SK-N-SH (cell line): ENCODE measurements at regions not wholly inside any gene's neighbourhood (a gene's known extent, or its start where the extent isn't known, plus 50 kb on each side); places are given as distances from the start of the nearest gene placed in this dataset.

Experiments
- CTCF ChIA-PET: fragments of 300-600, 350-600 bp; formaldehyde crosslinking; extraction: SDS; loops from one replicate; lab custom pipeline; 2021; lab: Yijun Ruan, JAX
- POLR2A ChIA-PET: fragments of 350-600 bp; sonication (Branson Sonifier 250); formaldehyde crosslinking; extraction: SDS; loops from one replicate; lab custom pipeline; 2020; ENCODE audit warnings: antibody characterized with exemption, inconsistent platforms; lab: Yijun Ruan, JAX
- DNase-seq: peaks from one replicate; pipeline ENCODE4 v3.0.0; 2012
- H2AFZ ChIP-seq: fragments of 200-600 bp; sonication (generic); 2 replicates; pipeline ENCODE4 v1.8.1; 2016; ENCODE audit warnings: antibody characterized with exemption, mild to moderate bottlenecking, low read depth
- H3F3A ChIP-seq: fragments of 200-600 bp; sonication (generic); replicated peaks from 2 replicates; pipeline ENCODE3; 2016; ENCODE audit warnings: antibody characterized with exemption, mild to moderate bottlenecking; ENCODE audit not compliant: insufficient read depth
- H3K27ac ChIP-seq, 2 experiments: fragments of 200-500 bp in 1 of 2; fragments of 200-600 bp in 1 of 2; sonication (Bioruptor generic) in 1 of 2; sonication (generic), shearing (Covaris generic) in 1 of 2; 2 replicates each; pipeline versions ENCODE4 v1.5.1 to v1.6.1; 2014 to 2016; ENCODE audit warnings: low read depth in 2 of 2, inconsistent platforms in 1 of 2, low read length in 1 of 2, mild to moderate bottlenecking in 1 of 2, mixed read lengths in 1 of 2
- H3K27me3 ChIP-seq: fragments of 200-600 bp; sonication (generic), shearing (Covaris generic); 2 replicates; pipeline ENCODE4 v1.6.1; 2016; ENCODE audit warnings: mixed run types; ENCODE audit not compliant: insufficient read depth
- H3K36me3 ChIP-seq, 2 experiments: fragments of 200-500 bp in 1 of 2; fragments of 200-600 bp in 1 of 2; sonication (Bioruptor generic) in 1 of 2; sonication (generic) in 1 of 2; replicated peaks in 1 of 2; 2 replicates each; pipeline versions ENCODE3 to v1.5.1; 2014 to 2016; ENCODE audit warnings: low read length in 1 of 2, mild to moderate bottlenecking in 1 of 2; ENCODE audit not compliant: insufficient read depth in 2 of 2, control insufficient read depth in 1 of 2
- H3K4me1 ChIP-seq, 2 experiments: fragments of 200-500 bp in 1 of 2; fragments of 200-600 bp in 1 of 2; sonication (Bioruptor generic) in 1 of 2; sonication (generic), shearing (Covaris generic) in 1 of 2; 2 replicates each; pipeline versions ENCODE4 v1.5.1 to v1.6.1; 2014 to 2016; ENCODE audit warnings: low read depth in 1 of 2, low read length in 1 of 2, mixed run types in 1 of 2; ENCODE audit not compliant: insufficient read depth in 2 of 2, control insufficient read depth in 1 of 2
- H3K4me2 ChIP-seq: fragments of 200-600 bp; sonication (generic), shearing (Covaris generic); 2 replicates; pipeline ENCODE4 v1.6.1; 2017; ENCODE audit warnings: mixed run types
- H3K4me3 ChIP-seq, 2 experiments: fragments of 200-500 bp in 1 of 2; fragments of 200-600 bp in 1 of 2; sonication (Bioruptor generic) in 1 of 2; sonication (generic), shearing (Covaris generic) in 1 of 2; 2 replicates each; pipeline versions ENCODE4 v1.5.1 to v1.8.1; 2014 to 2016; ENCODE audit warnings: low read depth in 2 of 2, inconsistent platforms in 1 of 2, low read length in 1 of 2, mild to moderate bottlenecking in 1 of 2, mixed read lengths in 1 of 2, moderate library complexity in 1 of 2
- H3K79me2 ChIP-seq: fragments of 200-600 bp; sonication (generic); 2 replicates; pipeline ENCODE4 v1.8.1; 2017; ENCODE audit warnings: mild to moderate bottlenecking; ENCODE audit not compliant: insufficient read depth
- H3K9ac ChIP-seq: fragments of 200-600 bp; sonication (generic); 2 replicates; pipeline ENCODE4 v1.6.1; 2017; ENCODE audit warnings: mixed run types
- H3K9me2 ChIP-seq: fragments of 200-600 bp; sonication (generic); 2 replicates; pipeline ENCODE4 v1.6.1; 2017; ENCODE audit warnings: mixed run types
- H3K9me3 ChIP-seq: fragments of 200-600 bp; sonication (generic); 2 replicates; pipeline ENCODE4 v1.6.1; 2017; ENCODE audit warnings: mixed run types, mild to moderate bottlenecking, moderate library complexity
- H4K20me1 ChIP-seq: fragments of 200-600 bp; sonication (generic); 2 replicates; pipeline ENCODE4 v1.6.1; 2017; ENCODE audit warnings: mild to moderate bottlenecking, mixed run types; ENCODE audit not compliant: insufficient read depth
- CHD2 ChIP-seq: fragments of 150-350 bp; IDR thresholded peaks from 2 replicates; pipeline ENCODE4 v1.6.1; 2018; ENCODE audit warnings: low read length; ENCODE audit not compliant: partially characterized antibody
- EZH2phosphoT487 ChIP-seq: fragments of 200-600 bp; sonication (generic); IDR thresholded peaks from 2 replicates; pipeline ENCODE4 v1.6.1; 2017; ENCODE audit warnings: low read depth, mixed run types, mild to moderate bottlenecking, antibody characterized with exemption, moderate library complexity, borderline replicate concordance
- FOSL2 ChIP-seq: IDR thresholded peaks from 2 replicates; pipeline ENCODE4 v1.4.0; 2012; ENCODE audit warnings: low read depth, mild to moderate bottlenecking, moderate library complexity, borderline replicate concordance
- NRF1 ChIP-seq: IDR thresholded peaks from 2 replicates; pipeline ENCODE4 v1.6.1; 2012; ENCODE audit warnings: low read depth, mild to moderate bottlenecking, low read length
- PBX3 ChIP-seq: IDR thresholded peaks from 2 replicates; pipeline ENCODE4; 2012
- POLR2AphosphoS5 ChIP-seq: IDR thresholded peaks from 2 replicates; pipeline ENCODE4 v1.6.1; 2012; ENCODE audit warnings: low read depth, low read length
- RAD21 ChIP-seq: IDR thresholded peaks from 2 replicates; pipeline ENCODE4 v1.6.1; 2012; ENCODE audit warnings: mild to moderate bottlenecking, low read length
- REST ChIP-seq: IDR thresholded peaks from 2 replicates; pipeline ENCODE4 v1.6.1; 2012; ENCODE audit warnings: mild to moderate bottlenecking, low read depth, low read length, moderate library complexity
- RFX5 ChIP-seq: IDR thresholded peaks from 2 replicates; pipeline ENCODE4 v1.6.1; 2012; ENCODE audit warnings: mild to moderate bottlenecking, improper control_type of control experiment, low read length
- SMC3 ChIP-seq: IDR thresholded peaks from 2 replicates; pipeline ENCODE4 v1.6.1; 2012; ENCODE audit warnings: low read depth, low read length, improper control_type of control experiment
- USF2 ChIP-seq: fragments of 150-350 bp; IDR thresholded peaks from 2 replicates; pipeline ENCODE4 v1.6.1; 2017; ENCODE audit warnings: antibody characterized with exemption, low read length, low read depth, borderline replicate concordance
- WGBS: methylation state at CpG from one replicate; pipeline ENCODE4 v1.1.6; 2017; ENCODE audit warnings: low lambda C conversion rate; 5-methylcytosine and 5-hydroxymethylcytosine counted together
- TF ChIP-seq, protein P1 (sequence below): IDR thresholded peaks from 2 replicates; pipeline ENCODE4 v1.4.0; 2012; ENCODE audit warnings: low read depth, borderline replicate concordance
- TF ChIP-seq, protein P2 (sequence below): fragments of 150-350 bp; IDR thresholded peaks from 2 replicates; pipeline ENCODE4 v1.6.1; 2016; ENCODE audit warnings: mild to moderate bottlenecking, low read depth, low read length

DNA sequence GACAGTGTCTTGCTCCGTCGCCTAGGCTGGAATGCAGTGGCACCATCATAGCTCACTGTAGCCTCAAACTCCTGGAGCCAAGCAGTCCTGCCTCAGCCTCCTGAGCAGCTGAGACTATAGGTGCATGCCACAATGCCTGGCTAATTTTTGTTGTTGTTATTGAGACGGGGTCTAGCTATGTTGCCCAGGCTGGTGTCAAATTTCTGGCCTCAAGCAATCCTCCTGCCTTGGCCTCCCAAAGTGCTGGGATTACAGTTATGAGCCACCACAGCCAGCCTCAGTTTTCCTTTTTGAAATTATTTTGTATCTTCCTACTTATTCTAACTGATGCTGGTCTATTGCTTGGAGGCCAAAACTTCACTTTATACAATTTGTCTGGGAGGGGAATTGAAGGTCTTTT is 436.1 kb downstream of the UTRN start:
- Histone ChIP-seq H3K27ac (no peak overlapping the region), H4K20me1 (no peaks in the 10 kb centered on the region), H3K79me2 (no peaks in the 10 kb centered on the region), H3K4me1 (peaks cover 0 to 5% of the 10 kb centered on the region in 2 experiments; a peak in 1 of 4 replicates), H3F3A (no peaks in the 10 kb centered on the region), H3K36me3 (no peaks in the 10 kb centered on the region), H3K4me2 (no peak overlapping the region), H3K9me2 (no peaks in the 10 kb centered on the region), H3K9me3 (no peaks in the 10 kb centered on the region), H3K27me3 (no peaks in the 10 kb centered on the region), H3K9ac (no peak overlapping the region), H3K4me3 (no peak overlapping the region), H2AFZ (no peak overlapping the region)
- whole genome bisulfite sequencing, result 60% methylated on average over 2 of the region's 3 CpGs
- CTCF ChIA-PET, result no interaction called here
- POLR2A ChIA-PET, result no interaction called here
- no peak for DNase-seq
- no peak for TF ChIP-seq RAD21
- no peak for TF ChIP-seq EZH2phosphoT487
- TF ChIP-seq, protein P1, sequence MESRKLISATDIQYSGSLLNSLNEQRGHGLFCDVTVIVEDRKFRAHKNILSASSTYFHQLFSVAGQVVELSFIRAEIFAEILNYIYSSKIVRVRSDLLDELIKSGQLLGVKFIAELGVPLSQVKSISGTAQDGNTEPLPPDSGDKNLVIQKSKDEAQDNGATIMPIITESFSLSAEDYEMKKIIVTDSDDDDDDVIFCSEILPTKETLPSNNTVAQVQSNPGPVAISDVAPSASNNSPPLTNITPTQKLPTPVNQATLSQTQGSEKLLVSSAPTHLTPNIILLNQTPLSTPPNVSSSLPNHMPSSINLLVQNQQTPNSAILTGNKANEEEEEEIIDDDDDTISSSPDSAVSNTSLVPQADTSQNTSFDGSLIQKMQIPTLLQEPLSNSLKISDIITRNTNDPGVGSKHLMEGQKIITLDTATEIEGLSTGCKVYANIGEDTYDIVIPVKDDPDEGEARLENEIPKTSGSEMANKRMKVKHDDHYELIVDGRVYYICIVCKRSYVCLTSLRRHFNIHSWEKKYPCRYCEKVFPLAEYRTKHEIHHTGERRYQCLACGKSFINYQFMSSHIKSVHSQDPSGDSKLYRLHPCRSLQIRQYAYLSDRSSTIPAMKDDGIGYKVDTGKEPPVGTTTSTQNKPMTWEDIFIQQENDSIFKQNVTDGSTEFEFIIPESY, result no peak
- TF ChIP-seq SMC3, result no peak

- H3K36me3 ChIP-seq, result no peaks in the 10 kb centered on the region
- H3K9me3 ChIP-seq, result no peaks in the 10 kb centered on the region
- peaks cover 0 to 6% of the 10 kb centered on the region in 2 experiments; a peak in 1 of 4 replicates for H3K4me1 ChIP-seq
- no peak overlapping the region for H2AFZ ChIP-seq
- POLR2A ChIA-PET, result no interaction called here
- no peak overlapping the region for H3K27ac ChIP-seq
- no peaks in the 10 kb centered on the region for H3K9me2 ChIP-seq
- no peaks in the 10 kb centered on the region for H3K79me2 ChIP-seq
- no peaks in the 10 kb centered on the region for H4K20me1 ChIP-seq
- no peak overlapping the region for H3K4me2 ChIP-seq
- WGBS, result 78% methylated on average over 3 of the region's 3 CpGs
- no peaks in the 10 kb centered on the region for H3F3A ChIP-seq
- H3K4me3 ChIP-seq, result no peak overlapping the region
- no peak for DNase-seq
- H3K9ac ChIP-seq, result no peak overlapping the region
- H3K27me3 ChIP-seq, result no peaks in the 10 kb centered on the region
- CTCF ChIA-PET, result interaction anchor here (0.7 kb wide), 1 partner anchor 12 kb away, joined by 3 read pairs; no protein-coding TSS in a partner anchor
- TF ChIP-seq USF2, result no peak
- TF ChIP-seq REST, result no peak
- no peak for TF ChIP-seq PBX3
- TF ChIP-seq RFX5, result no peak
- TF ChIP-seq, protein P1, result no peak
- no peak for TF ChIP-seq NRF1
- no peak for TF ChIP-seq RAD21
- TF ChIP-seq CHD2, result no peak
- TF ChIP-seq FOSL2, result no peak
- no peak for TF ChIP-seq POLR2AphosphoS5
- TF ChIP-seq, protein P2, sequence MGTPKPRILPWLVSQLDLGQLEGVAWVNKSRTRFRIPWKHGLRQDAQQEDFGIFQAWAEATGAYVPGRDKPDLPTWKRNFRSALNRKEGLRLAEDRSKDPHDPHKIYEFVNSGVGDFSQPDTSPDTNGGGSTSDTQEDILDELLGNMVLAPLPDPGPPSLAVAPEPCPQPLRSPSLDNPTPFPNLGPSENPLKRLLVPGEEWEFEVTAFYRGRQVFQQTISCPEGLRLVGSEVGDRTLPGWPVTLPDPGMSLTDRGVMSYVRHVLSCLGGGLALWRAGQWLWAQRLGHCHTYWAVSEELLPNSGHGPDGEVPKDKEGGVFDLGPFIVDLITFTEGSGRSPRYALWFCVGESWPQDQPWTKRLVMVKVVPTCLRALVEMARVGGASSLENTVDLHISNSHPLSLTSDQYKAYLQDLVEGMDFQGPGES, result no peak
Measured at GRCh38 chr6:144722154-144722737, 437.1 kb downstream of the UTRN start.
